GM12878 (cell line): ENCODE measurements at regions not wholly inside any gene's neighbourhood (a gene's known extent, or its start where the extent isn't known, plus 50 kb on each side); places are given as distances from the start of the nearest gene placed in this dataset.

ENCODE experiments used
- ATAC-seq: fragments of 200-7000 bp; cut with Tn5 transposase; 3 replicates; pipeline ENCODE4 v1.9.1; 2020; ENCODE audit warnings: mild to moderate bottlenecking, moderate library complexity
- BruUV-seq: library from RNA; stranded (reverse); fragments of 400-500 nt; replicated peaks from 2 replicates; lab custom pipeline; 2021; lab: Mats Ljungman, UMichigan
- CTCF ChIA-PET: fragments of 300-600 bp; sonication (Branson Sonifier 250); formaldehyde crosslinking; extraction: SDS; loops from one replicate; lab custom pipeline; 2021; ENCODE audit warnings: inconsistent platforms; lab: Yijun Ruan, JAX
- POLR2A ChIA-PET: fragments of 350-600 bp; formaldehyde crosslinking; extraction: SDS; loops from one replicate; lab custom pipeline; 2021; ENCODE audit warnings: inconsistent platforms; lab: Charles Lee
- RAD21 ChIA-PET: fragments of 300-600 bp; sonication (Branson Sonifier 250); formaldehyde crosslinking; loops from one replicate; lab custom pipeline; 2023; ENCODE audit warnings: antibody characterized with exemption; ENCODE audit not compliant: unreplicated experiment; lab: Charles Lee
- SMC1A ChIA-PET: fragments of 300-600 bp; sonication (Branson Sonifier 250); formaldehyde crosslinking; loops from one replicate; lab custom pipeline; 2023; ENCODE audit not compliant: unreplicated experiment, uncharacterized antibody; lab: Charles Lee
- DNase-seq: peaks from one replicate; pipeline ENCODE4 v3.0.0-alpha.2; 2011; ENCODE audit warnings: low read depth, low spot score
- FAIRE-seq: peaks from 3 replicates; lab custom pipeline; 2011; peaks lifted over from hg19 to GRCh38; lab: Jason Lieb, UNC
- H2AFZ ChIP-seq: 2 replicates; pipeline ENCODE4 v1.6.0; 2011; ENCODE audit warnings: low read depth, low read length, control low read depth; ENCODE audit not compliant: control insufficient read depth
- H3K27ac ChIP-seq: 2 replicates; pipeline ENCODE4 v1.5.1; 2011; ENCODE audit warnings: control low read depth; ENCODE audit not compliant: control insufficient read depth, insufficient read depth
- H3K27me3 ChIP-seq, 2 experiments: replicated peaks in 1 of 2; 2 replicates each; pipeline versions ENCODE4 v1.6.0 to v1.6.1; 2011; ENCODE audit warnings: low read length in 1 of 2; ENCODE audit not compliant: control insufficient read depth in 2 of 2, insufficient read depth in 2 of 2
- H3K36me3 ChIP-seq, 2 experiments: 2 replicates each; pipeline ENCODE4 v1.5.1; 2011; ENCODE audit warnings: low read length in 1 of 2; ENCODE audit not compliant: control insufficient read depth in 2 of 2, insufficient read depth in 2 of 2
- H3K4me1 ChIP-seq: 2 replicates; pipeline ENCODE4 v1.6.1; 2011; ENCODE audit warnings: mild to moderate bottlenecking, low read length, moderate library complexity, mixed read lengths; ENCODE audit not compliant: control insufficient read depth, insufficient read depth
- H3K4me2 ChIP-seq: 2 replicates; pipeline ENCODE4 v1.6.0; 2011; ENCODE audit warnings: control low read depth; ENCODE audit not compliant: control insufficient read depth, insufficient read depth
- H3K4me3 ChIP-seq: fragments of 200-600 bp; sonication (generic); 2 replicates; pipeline ENCODE4 v1.5.1; 2016
- H3K79me2 ChIP-seq: 2 replicates; pipeline ENCODE4 v1.6.0; 2011; ENCODE audit warnings: low read length; ENCODE audit not compliant: control insufficient read depth, insufficient read depth
- H3K9ac ChIP-seq: 2 replicates; pipeline ENCODE4 v1.8.0; 2011; ENCODE audit warnings: low read length, control low read depth, mixed read lengths; ENCODE audit not compliant: control insufficient read depth, insufficient read depth
- H3K9me3 ChIP-seq: replicated peaks from 3 replicates; pipeline ENCODE4 v1.5.1; 2011; ENCODE audit warnings: mild to moderate bottlenecking, low read length; ENCODE audit not compliant: control insufficient read depth, insufficient read depth
- H4K20me1 ChIP-seq: 2 replicates; pipeline ENCODE4 v1.6.0; 2011; ENCODE audit not compliant: control insufficient read depth, insufficient read depth
- CBX5 ChIP-seq: sonication (generic); IDR thresholded peaks from 2 replicates; pipeline ENCODE4 v1.6.1; 2016; ENCODE audit warnings: low read depth, moderate library complexity, mild to moderate bottlenecking, inconsistent platforms
- JUND ChIP-seq: IDR thresholded peaks from 2 replicates; pipeline ENCODE4 v1.6.1; 2012; ENCODE audit warnings: low read depth, mild to moderate bottlenecking, low read length, improper control_type of control experiment, moderate library complexity
- MYB ChIP-seq: fragments of 150-350 bp; IDR thresholded peaks from 2 replicates; pipeline ENCODE4 v1.6.1; 2014; ENCODE audit warnings: mild to moderate bottlenecking, low read depth, low read length, borderline replicate concordance
- NFYB ChIP-seq: IDR thresholded peaks from 2 replicates; pipeline ENCODE4 v1.6.1; 2011; ENCODE audit warnings: low read depth, mild to moderate bottlenecking, low read length, improper control_type of control experiment, moderate library complexity; ENCODE audit not compliant: insufficient read depth
- RELA ChIP-seq: fragments of 450-650 bp; IDR thresholded peaks from 2 replicates; pipeline ENCODE4 v1.8.0; 2014; ENCODE audit warnings: borderline replicate concordance; ENCODE audit not compliant: partially characterized antibody
- SIN3A ChIP-seq: IDR thresholded peaks from 2 replicates; pipeline ENCODE4 v1.6.1; 2012; ENCODE audit warnings: low read depth, low read length, improper control_type of control experiment
- SMAD5 ChIP-seq: IDR thresholded peaks from 2 replicates; pipeline ENCODE4 v1.6.1; 2016; ENCODE audit warnings: antibody characterized with exemption, low read depth
- SUZ12 ChIP-seq: fragments of 200-600 bp; sonication (generic); IDR thresholded peaks from one replicate; pipeline ENCODE4 v1.6.1; 2018; ENCODE audit warnings: antibody characterized with exemption, mild to moderate bottlenecking; ENCODE audit not compliant: unreplicated experiment
- ZBED1 ChIP-seq: IDR thresholded peaks from 2 replicates; pipeline ENCODE4 v1.6.1; 2016; ENCODE audit warnings: borderline replicate concordance
- ZNF622 ChIP-seq: fragments of 450-650 bp; IDR thresholded peaks from 2 replicates; pipeline ENCODE4 v1.6.1; 2017; ENCODE audit warnings: mild to moderate bottlenecking, inconsistent platforms
- ZZZ3 ChIP-seq: IDR thresholded peaks from 2 replicates; pipeline ENCODE4 v1.6.1; 2011; ENCODE audit warnings: low read depth; ENCODE audit not compliant: control insufficient read depth, insufficient read length
- WGBS: methylation state at CpG from one replicate; pipeline ENCODE4 v1.1.6; 2016; ENCODE audit warnings: low lambda C conversion rate; ENCODE audit not compliant: insufficient replicate concordance, insufficient coverage; ENCODE audit errors: missing lambda C conversion rate; 5-methylcytosine and 5-hydroxymethylcytosine counted together
- in situ Hi-C: fragments of 300-500 bp; cut with MboI; formaldehyde crosslinking; loops from 9 replicates; pipeline ENCODE4 v1.14.3; 2018; ENCODE audit warnings: mixed read lengths
- intact Hi-C: fragments of 100-400 bp; cut with micrococcal nuclease; formaldehyde crosslinking; loops from one replicate; pipeline ENCODE4 v1.14.2; 2022; ENCODE audit not compliant: unreplicated experiment
- TF ChIP-seq, protein P1 (sequence below): IDR thresholded peaks from 2 replicates; pipeline ENCODE4 v1.6.1; 2012; ENCODE audit warnings: low read depth, low read length, improper control_type of control experiment
- TF ChIP-seq, protein P2 (sequence below): fragments of 450-650 bp; formaldehyde crosslinking; IDR thresholded peaks from 2 replicates; pipeline ENCODE4 v1.5.0; 2022; ENCODE audit warnings: mild to moderate bottlenecking, missing genetic modification characterization
- TF ChIP-seq, protein P3 (sequence below), 3 experiments: IDR thresholded peaks in 2 of 3; conservative IDR thresholded peaks in 1 of 3; 2 replicates each; pipeline ENCODE4 v1.5.1; 2011; ENCODE audit warnings: low read depth in 3 of 3, low read length in 3 of 3, mild to moderate bottlenecking in 3 of 3, control low read depth in 2 of 3, moderate library complexity in 2 of 3, inconsistent platforms in 1 of 3, mixed read lengths in 1 of 3; ENCODE audit not compliant: control insufficient read depth in 2 of 3, insufficient read depth in 1 of 3; ENCODE audit errors: extremely low read depth in 1 of 3
- TF ChIP-seq, protein P4 (sequence below): IDR thresholded peaks from 2 replicates; pipeline ENCODE4 v1.6.1; 2011; ENCODE audit warnings: borderline replicate concordance, low read depth, mild to moderate bottlenecking, moderate library complexity, low read length; ENCODE audit not compliant: insufficient read depth, poor library complexity, severe bottlenecking

DNA sequence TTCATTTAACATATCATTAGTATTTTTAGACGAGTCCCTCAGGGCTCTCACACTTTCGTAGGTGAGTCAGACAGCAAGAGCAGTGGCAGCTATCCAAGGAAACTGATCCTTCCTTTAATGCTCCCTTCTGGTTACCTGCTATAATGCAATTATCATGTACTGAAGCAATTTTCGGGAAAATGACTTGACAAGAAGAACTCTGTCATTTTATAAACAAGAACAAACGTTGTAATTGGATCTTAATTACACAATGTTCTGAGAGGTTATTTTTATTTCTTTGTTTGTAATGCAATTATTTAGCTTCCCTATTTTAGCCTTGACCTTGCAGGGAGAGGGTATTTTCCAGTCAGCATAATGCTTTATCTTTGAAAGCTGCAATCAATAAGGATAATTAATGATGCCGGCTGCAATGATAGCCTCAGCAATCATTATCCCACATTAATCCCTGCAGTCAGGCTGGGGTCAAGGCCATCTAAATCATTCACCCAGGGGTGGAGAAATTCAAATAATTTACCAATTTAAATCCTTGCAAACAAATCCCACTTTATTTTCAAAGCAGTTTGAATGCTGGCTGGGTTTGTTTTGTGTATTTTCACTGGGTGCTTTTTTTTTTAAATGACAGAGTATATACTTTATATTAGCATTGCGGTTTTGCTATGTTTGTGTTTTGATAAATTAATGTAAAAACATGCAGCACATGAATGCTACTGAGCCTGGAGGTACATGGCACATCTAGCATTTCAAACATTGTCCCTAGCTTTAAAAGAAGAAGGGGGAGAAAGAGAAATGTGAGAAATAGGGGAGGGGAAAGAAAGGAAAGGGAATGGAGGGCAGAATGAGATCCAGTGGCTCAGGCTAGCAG is 249.9 kb downstream of the SHOX2 start:
- H3K36me3 ChIP-seq = no peaks in the 10 kb centered on the region
- FAIRE-seq (no peak), DNase-seq (no peak), ATAC-seq (no peak)
- no peaks in the 10 kb centered on the region for H3K27me3 ChIP-seq
- POLR2A ChIA-PET = no interaction called here
- no TSS peak for BruUV-seq
- no peak overlapping the region for H3K4me2 ChIP-seq
- in situ Hi-C loops = no loop called here
- RAD21 ChIA-PET = no interaction called here
- H3K9ac ChIP-seq = no peak overlapping the region
- TF ChIP-seq, protein P1, sequence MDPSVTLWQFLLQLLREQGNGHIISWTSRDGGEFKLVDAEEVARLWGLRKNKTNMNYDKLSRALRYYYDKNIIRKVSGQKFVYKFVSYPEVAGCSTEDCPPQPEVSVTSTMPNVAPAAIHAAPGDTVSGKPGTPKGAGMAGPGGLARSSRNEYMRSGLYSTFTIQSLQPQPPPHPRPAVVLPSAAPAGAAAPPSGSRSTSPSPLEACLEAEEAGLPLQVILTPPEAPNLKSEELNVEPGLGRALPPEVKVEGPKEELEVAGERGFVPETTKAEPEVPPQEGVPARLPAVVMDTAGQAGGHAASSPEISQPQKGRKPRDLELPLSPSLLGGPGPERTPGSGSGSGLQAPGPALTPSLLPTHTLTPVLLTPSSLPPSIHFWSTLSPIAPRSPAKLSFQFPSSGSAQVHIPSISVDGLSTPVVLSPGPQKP = no peak
- TF ChIP-seq, protein P2, sequence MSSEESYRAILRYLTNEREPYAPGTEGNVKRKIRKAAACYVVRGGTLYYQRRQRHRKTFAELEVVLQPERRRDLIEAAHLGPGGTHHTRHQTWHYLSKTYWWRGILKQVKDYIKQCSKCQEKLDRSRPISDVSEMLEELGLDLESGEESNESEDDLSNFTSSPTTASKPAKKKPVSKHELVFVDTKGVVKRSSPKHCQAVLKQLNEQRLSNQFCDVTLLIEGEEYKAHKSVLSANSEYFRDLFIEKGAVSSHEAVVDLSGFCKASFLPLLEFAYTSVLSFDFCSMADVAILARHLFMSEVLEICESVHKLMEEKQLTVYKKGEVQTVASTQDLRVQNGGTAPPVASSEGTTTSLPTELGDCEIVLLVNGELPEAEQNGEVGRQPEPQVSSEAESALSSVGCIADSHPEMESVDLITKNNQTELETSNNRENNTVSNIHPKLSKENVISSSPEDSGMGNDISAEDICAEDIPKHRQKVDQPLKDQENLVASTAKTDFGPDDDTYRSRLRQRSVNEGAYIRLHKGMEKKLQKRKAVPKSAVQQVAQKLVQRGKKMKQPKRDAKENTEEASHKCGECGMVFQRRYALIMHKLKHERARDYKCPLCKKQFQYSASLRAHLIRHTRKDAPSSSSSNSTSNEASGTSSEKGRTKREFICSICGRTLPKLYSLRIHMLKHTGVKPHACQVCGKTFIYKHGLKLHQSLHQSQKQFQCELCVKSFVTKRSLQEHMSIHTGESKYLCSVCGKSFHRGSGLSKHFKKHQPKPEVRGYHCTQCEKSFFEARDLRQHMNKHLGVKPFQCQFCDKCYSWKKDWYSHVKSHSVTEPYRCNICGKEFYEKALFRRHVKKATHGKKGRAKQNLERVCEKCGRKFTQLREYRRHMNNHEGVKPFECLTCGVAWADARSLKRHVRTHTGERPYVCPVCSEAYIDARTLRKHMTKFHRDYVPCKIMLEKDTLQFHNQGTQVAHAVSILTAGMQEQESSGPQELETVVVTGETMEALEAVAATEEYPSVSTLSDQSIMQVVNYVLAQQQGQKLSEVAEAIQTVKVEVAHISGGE (CRISPR knock-in tag) = no peak
- TF ChIP-seq CBX5 (no peak), ZZZ3 (no peak), SUZ12 (no peak), JUND (no peak), MYB (no peak), ZNF622 (no peak), SMAD5 (no peak), NFYB (no peak), SIN3A (no peak), RELA (no peak), ZBED1 (no peak)
- TF ChIP-seq, protein P3, sequence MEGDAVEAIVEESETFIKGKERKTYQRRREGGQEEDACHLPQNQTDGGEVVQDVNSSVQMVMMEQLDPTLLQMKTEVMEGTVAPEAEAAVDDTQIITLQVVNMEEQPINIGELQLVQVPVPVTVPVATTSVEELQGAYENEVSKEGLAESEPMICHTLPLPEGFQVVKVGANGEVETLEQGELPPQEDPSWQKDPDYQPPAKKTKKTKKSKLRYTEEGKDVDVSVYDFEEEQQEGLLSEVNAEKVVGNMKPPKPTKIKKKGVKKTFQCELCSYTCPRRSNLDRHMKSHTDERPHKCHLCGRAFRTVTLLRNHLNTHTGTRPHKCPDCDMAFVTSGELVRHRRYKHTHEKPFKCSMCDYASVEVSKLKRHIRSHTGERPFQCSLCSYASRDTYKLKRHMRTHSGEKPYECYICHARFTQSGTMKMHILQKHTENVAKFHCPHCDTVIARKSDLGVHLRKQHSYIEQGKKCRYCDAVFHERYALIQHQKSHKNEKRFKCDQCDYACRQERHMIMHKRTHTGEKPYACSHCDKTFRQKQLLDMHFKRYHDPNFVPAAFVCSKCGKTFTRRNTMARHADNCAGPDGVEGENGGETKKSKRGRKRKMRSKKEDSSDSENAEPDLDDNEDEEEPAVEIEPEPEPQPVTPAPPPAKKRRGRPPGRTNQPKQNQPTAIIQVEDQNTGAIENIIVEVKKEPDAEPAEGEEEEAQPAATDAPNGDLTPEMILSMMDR (IDR thresholded peaks at IDR 0.05 in 2 of 3, conservative IDR thresholded peaks at IDR 0.05 in 1 of 3; ENCODE audit: control insufficient read depth in 2 of 3, extremely low read depth in 1 of 3, insufficient read depth in 1 of 3, low read depth in 3 of 3, low read length in 3 of 3) = no peak
- TF ChIP-seq, protein P4, sequence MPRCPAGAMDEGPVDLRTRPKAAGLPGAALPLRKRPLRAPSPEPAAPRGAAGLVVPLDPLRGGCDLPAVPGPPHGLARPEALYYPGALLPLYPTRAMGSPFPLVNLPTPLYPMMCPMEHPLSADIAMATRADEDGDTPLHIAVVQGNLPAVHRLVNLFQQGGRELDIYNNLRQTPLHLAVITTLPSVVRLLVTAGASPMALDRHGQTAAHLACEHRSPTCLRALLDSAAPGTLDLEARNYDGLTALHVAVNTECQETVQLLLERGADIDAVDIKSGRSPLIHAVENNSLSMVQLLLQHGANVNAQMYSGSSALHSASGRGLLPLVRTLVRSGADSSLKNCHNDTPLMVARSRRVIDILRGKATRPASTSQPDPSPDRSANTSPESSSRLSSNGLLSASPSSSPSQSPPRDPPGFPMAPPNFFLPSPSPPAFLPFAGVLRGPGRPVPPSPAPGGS = no peak
- H3K4me3 ChIP-seq = no peak overlapping the region
- SMC1A ChIA-PET = no interaction called here
- H3K9me3 ChIP-seq = no peaks in the 10 kb centered on the region
- CTCF ChIA-PET = interaction anchor here (0.8 to 1.3 kb wide), 2 partner anchors 9 to 578 kb away, joined by 3 to 4 read pairs; no protein-coding TSS in a partner anchor
- intact Hi-C loops = no loop called here
- no peaks in the 10 kb centered on the region for H3K4me1 ChIP-seq
- no peak overlapping the region for H2AFZ ChIP-seq
- H3K27ac ChIP-seq = no peak overlapping the region
- H3K79me2 ChIP-seq = no peaks in the 10 kb centered on the region
- WGBS = 14% methylated on average over 6 of the region's 6 CpGs
- H4K20me1 ChIP-seq = no peaks in the 10 kb centered on the region
